ENCODE measurements at regions not wholly inside any gene's neighbourhood (a gene's known extent, or its start where the extent isn't known, plus 50 kb on each side); places are given as distances from the start of the nearest gene placed in this dataset.

DNA sequence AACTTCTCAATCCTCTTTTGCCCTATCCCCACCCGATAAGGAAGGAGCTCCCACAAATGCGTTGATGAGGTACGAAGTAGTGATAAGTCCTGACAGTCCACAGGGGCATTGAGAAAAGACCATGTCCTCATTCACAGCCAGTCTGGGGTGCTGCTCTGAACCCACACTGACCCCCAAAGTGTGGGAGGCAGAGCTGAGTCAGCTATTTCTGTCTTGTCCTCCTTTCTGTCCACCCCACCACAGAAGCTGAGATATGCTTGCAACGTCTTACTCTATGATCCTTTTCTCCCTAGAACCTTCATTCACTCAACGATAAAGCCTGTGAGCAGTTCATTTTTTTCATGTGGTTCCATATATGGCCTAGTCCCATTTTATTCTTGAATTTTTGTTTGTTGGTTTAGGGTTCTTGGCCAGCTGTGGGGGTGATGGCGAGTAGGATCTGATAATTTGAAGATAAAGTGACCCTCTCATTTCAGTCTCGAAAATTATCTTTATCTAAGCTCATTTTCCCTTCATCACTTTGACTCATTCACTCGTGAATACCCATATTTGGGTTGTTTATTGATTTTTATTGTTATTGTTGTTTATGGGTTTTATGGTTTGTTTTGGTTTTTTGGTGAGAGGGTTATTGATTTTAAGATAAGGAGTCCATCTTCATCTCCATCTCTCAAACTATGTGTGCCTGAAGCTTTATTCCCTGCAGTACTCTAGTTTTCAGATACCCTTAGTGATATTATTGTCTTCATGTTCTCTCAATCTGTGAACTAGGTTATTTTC lies 58.5 kb upstream of the ZNF366 start:
- no peak for TF ChIP-seq EZH2phosphoT487 (IDR thresholded peaks at IDR 0.05; ENCODE audit: borderline replicate concordance, low read length)
- no peak for TF ChIP-seq EZH2 (IDR thresholded peaks at IDR 0.05; ENCODE audit: low read length, unreplicated experiment)
- TF ChIP-seq, protein P1, sequence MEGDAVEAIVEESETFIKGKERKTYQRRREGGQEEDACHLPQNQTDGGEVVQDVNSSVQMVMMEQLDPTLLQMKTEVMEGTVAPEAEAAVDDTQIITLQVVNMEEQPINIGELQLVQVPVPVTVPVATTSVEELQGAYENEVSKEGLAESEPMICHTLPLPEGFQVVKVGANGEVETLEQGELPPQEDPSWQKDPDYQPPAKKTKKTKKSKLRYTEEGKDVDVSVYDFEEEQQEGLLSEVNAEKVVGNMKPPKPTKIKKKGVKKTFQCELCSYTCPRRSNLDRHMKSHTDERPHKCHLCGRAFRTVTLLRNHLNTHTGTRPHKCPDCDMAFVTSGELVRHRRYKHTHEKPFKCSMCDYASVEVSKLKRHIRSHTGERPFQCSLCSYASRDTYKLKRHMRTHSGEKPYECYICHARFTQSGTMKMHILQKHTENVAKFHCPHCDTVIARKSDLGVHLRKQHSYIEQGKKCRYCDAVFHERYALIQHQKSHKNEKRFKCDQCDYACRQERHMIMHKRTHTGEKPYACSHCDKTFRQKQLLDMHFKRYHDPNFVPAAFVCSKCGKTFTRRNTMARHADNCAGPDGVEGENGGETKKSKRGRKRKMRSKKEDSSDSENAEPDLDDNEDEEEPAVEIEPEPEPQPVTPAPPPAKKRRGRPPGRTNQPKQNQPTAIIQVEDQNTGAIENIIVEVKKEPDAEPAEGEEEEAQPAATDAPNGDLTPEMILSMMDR (conservative IDR thresholded peaks at IDR 0.05; ENCODE audit: low read depth, low read length), result no peak
- Histone ChIP-seq H3K4me1 (ENCODE audit: insufficient read depth, low read length) (peaks cover 7% of the 10 kb centered on the region; the same call in 1 of the 2 replicates), H3K27ac (ENCODE audit: low read length) (no peak overlapping the region), H3K4me2 (ENCODE audit: low read length) (no peak overlapping the region), H3F3A (ENCODE audit: low read length, unreplicated experiment) (no peaks in the 10 kb centered on the region), H4K20me1 (ENCODE audit: low read length) (no peaks in the 10 kb centered on the region), H2AFZ (ENCODE audit: low read length) (no peak overlapping the region), H3K27me3 (ENCODE audit: low read length) (no peaks in the 10 kb centered on the region), H3K9me2 (replicated peaks; ENCODE audit: low read length) (no peaks in the 10 kb centered on the region), H3K9me3 (ENCODE audit: low read length) (no peaks in the 10 kb centered on the region), H3K36me3 (ENCODE audit: low read depth, low read length) (no peaks in the 10 kb centered on the region), H3K4me3 (ENCODE audit: low read length) (no peak overlapping the region), H3K9ac (ENCODE audit: low read length) (no peak overlapping the region), H3K79me2 (ENCODE audit: low read length) (no peaks in the 10 kb centered on the region)
- BruUV-seq (replicated peaks), result no TSS peak
- ATAC-seq, result no peak
- ChIA-PET POLR2A (ENCODE audit: unreplicated experiment) (interaction anchor here (0.7 kb wide), 1 partner anchor 45 kb away, joined by 3 read pairs; no protein-coding TSS in a partner anchor), CTCF (no interaction called here)
- no peak for DNase-seq
- intact Hi-C loops (cut with micrococcal nuclease), result no loop called here

DNA sequence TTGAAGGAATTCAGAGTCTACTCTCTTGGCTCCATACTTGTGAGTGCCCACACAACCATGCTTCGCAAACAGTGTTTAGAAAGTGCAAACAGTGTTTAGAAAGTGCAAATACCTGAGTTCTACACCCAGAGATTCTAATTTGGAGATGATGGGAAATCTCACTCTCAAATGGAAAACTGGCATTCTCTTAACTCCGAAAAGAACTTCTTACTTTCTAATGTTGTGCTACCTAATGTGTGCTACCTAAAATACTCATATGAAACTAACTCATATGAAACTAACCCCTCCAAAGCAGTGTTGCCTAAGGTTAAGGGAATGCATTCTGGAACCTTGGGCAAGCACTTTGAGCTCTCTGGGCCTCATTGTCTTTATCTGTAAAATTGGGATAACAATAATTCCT lies 55.5 kb upstream of the ZNF366 start:
- ATAC-seq (no peak), DNase-seq (no peak)
- Histone ChIP-seq H3K4me3 (ENCODE audit: low read length) (no peak overlapping the region), H3K4me2 (ENCODE audit: low read length) (no peak overlapping the region), H2AFZ (ENCODE audit: low read length) (no peak overlapping the region), H3K79me2 (ENCODE audit: low read length) (no peaks in the 10 kb centered on the region), H3K9me3 (ENCODE audit: low read length) (no peaks in the 10 kb centered on the region), H3K27ac (ENCODE audit: low read length) (no peak overlapping the region), H3K4me1 (ENCODE audit: insufficient read depth, low read length) (peaks cover 7% of the 10 kb centered on the region; the same call in 1 of the 2 replicates), H3K36me3 (ENCODE audit: low read depth, low read length) (no peaks in the 10 kb centered on the region), H3F3A (ENCODE audit: low read length, unreplicated experiment) (no peaks in the 10 kb centered on the region), H4K20me1 (ENCODE audit: low read length) (no peaks in the 10 kb centered on the region), H3K9me2 (replicated peaks; ENCODE audit: low read length) (no peaks in the 10 kb centered on the region), H3K9ac (ENCODE audit: low read length) (no peak overlapping the region), H3K27me3 (ENCODE audit: low read length) (no peaks in the 10 kb centered on the region)
- intact Hi-C loops (cut with micrococcal nuclease), result no loop called here
- POLR2A ChIA-PET (ENCODE audit: unreplicated experiment), result no interaction called here
- TF ChIP-seq, protein P1 (conservative IDR thresholded peaks at IDR 0.05; ENCODE audit: low read depth, low read length), result no peak
- TF ChIP-seq EZH2phosphoT487 (IDR thresholded peaks at IDR 0.05; ENCODE audit: borderline replicate concordance, low read length) (no peak), EZH2 (IDR thresholded peaks at IDR 0.05; ENCODE audit: low read length, unreplicated experiment) (no peak)
- CTCF ChIA-PET, result no interaction called here
- no TSS peak for BruUV-seq (replicated peaks)

Measured in PC-3 (cell line).